CD4-positive, alpha-beta T cell (primary cell): ENCODE measurements at regions not wholly inside any gene's neighbourhood (a gene's known extent, or its start where the extent isn't known, plus 50 kb on each side); places are given as distances from the start of the nearest gene placed in this dataset.

Source experiments
- ATAC-seq: fragments of 200-7000 bp; cut with Tn5 transposase; one replicate; pipeline ENCODE4 v1.10.0; 2022; ENCODE audit warnings: mild to moderate bottlenecking; ENCODE audit not compliant: poor library complexity
- CTCF ChIA-PET: fragments of 350-600 bp; sonication (Branson Sonifier 250); formaldehyde crosslinking; loops from one replicate; lab custom pipeline; 2021; ENCODE audit warnings: antibody characterized with exemption, inconsistent platforms; lab: Charles Lee
- POLR2A ChIA-PET: fragments of 350-600 bp; sonication (Branson Sonifier 250); formaldehyde crosslinking; loops from one replicate; lab custom pipeline; 2021; ENCODE audit warnings: antibody characterized with exemption, inconsistent platforms; lab: Charles Lee
- DNase-seq, 14 experiments: peaks; one replicate each; pipeline ENCODE4 v3.0.0-alpha.2; 2013 to 2020; ENCODE audit warnings: mixed read lengths in 2 of 14
- H3K27ac ChIP-seq, 2 donors: one replicate each; pipeline versions ENCODE4 v1.5.1 to v1.7.0; 2013; ENCODE audit warnings: low read length in 2 of 2, low read depth in 1 of 2, mild to moderate bottlenecking in 1 of 2
- H3K27me3 ChIP-seq, 2 experiments: 1 replicate in 1 of 2; 2 replicates in 1 of 2; pipeline versions ENCODE4 v1.6.1 to v1.7.0; 2013; ENCODE audit warnings: low read length in 2 of 2, control low read depth in 1 of 2, mild to moderate bottlenecking in 1 of 2, moderate library complexity in 1 of 2; ENCODE audit not compliant: insufficient read depth in 2 of 2, control insufficient read depth in 1 of 2
- H3K36me3 ChIP-seq: one replicate; pipeline ENCODE4 v1.6.1; 2013; ENCODE audit warnings: low read length, control low read depth; ENCODE audit not compliant: insufficient read depth
- H3K4me1 ChIP-seq: one replicate; pipeline ENCODE4 v1.6.1; 2013; ENCODE audit warnings: low read length, control low read depth; ENCODE audit not compliant: insufficient read depth
- H3K4me3 ChIP-seq: one replicate; pipeline ENCODE4 v1.5.1; 2013; ENCODE audit warnings: mild to moderate bottlenecking, low read length, moderate library complexity
- H3K9me3 ChIP-seq, 2 experiments: 1 replicate in 1 of 2; 2 replicates in 1 of 2; pipeline versions ENCODE4 v1.6.1 to v1.7.0; 2013; ENCODE audit warnings: low read length in 2 of 2, mild to moderate bottlenecking in 2 of 2, control low read depth in 1 of 2, moderate library complexity in 1 of 2; ENCODE audit not compliant: control insufficient read depth in 1 of 2, insufficient read depth in 1 of 2
- H3K27ac Mint-ChIP-seq: one replicate; pipeline ENCODE4 v1.8.0; 2020; ENCODE audit warnings: mixed read lengths
- H3K27me3 Mint-ChIP-seq: one replicate; pipeline ENCODE4 v1.8.0; 2021; ENCODE audit warnings: mixed read lengths
- H3K36me3 Mint-ChIP-seq: one replicate; pipeline ENCODE4 v1.8.0; 2021; ENCODE audit warnings: low read depth, mixed read lengths
- H3K4me1 Mint-ChIP-seq: one replicate; pipeline ENCODE4 v1.8.0; 2021; ENCODE audit warnings: low read depth, mixed read lengths
- H3K4me3 Mint-ChIP-seq: one replicate; pipeline ENCODE4 v1.8.0; 2020; ENCODE audit warnings: mild to moderate bottlenecking, mixed read lengths
- H3K9me3 Mint-ChIP-seq: one replicate; pipeline ENCODE4 v1.8.0; 2020; ENCODE audit warnings: mixed read lengths
- intact Hi-C, 2 experiments: fragments of 100-400 bp; cut with DNase I in 1 of 2; cut with micrococcal nuclease in 1 of 2; formaldehyde crosslinking; loops; one replicate each; pipeline versions ENCODE4 v1.15.1 to v1.9.0; 2023 to 2025; cut with DNase I, micrococcal nuclease
- TF ChIP-seq, protein P1 (sequence below): fragments of 200-600 bp; IDR thresholded peaks from one replicate; pipeline ENCODE4 v1.8.0; 2022; ENCODE audit warnings: antibody characterized with exemption, mild to moderate bottlenecking

DNA sequence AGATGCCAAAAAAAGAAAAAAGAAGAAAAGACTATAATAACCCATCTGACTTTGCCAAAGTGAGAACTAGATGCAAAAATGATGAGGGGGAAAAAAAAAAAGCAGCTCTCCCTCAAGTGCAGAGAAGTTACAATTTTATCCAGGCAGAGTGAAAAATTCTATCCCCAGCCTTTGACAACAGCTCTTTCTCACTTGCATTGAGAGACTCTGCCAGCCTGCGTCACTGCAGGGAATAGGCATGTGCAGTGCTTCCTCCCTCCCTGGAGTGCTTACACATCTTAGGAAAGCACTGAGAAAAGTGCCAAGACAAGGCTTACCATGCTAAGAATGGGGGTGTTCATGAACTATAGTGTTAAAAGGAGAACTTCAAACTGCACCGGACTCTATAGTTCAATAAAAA lies 418.6 kb upstream of the TYRP1 start:
- no peak overlapping the region for H3K4me3 ChIP-seq
- no peak overlapping the region for H3K4me3 Mint-ChIP-seq
- H3K4me1 Mint-ChIP-seq, result no peaks in the 10 kb centered on the region
- intact Hi-C loops, result no loop called here
- CTCF ChIA-PET, result no interaction called here
- POLR2A ChIA-PET, result no interaction called here
- H3K27me3 Mint-ChIP-seq, result no peaks in the 10 kb centered on the region
- peaks cover 17% of the 10 kb centered on the region for H3K9me3 Mint-ChIP-seq
- no peaks in the 10 kb centered on the region for H3K36me3 Mint-ChIP-seq
- H3K4me1 ChIP-seq, result no peaks in the 10 kb centered on the region
- peaks cover 3 to 8% of the 10 kb centered on the region in 2 experiments for H3K9me3 ChIP-seq
- no peak for ATAC-seq
- H3K27me3 ChIP-seq, result no peaks in the 10 kb centered on the region
- H3K27ac ChIP-seq, result no peak overlapping the region
- DNase-seq, result no peak
- no peak overlapping the region for H3K27ac Mint-ChIP-seq
- TF ChIP-seq, protein P1, sequence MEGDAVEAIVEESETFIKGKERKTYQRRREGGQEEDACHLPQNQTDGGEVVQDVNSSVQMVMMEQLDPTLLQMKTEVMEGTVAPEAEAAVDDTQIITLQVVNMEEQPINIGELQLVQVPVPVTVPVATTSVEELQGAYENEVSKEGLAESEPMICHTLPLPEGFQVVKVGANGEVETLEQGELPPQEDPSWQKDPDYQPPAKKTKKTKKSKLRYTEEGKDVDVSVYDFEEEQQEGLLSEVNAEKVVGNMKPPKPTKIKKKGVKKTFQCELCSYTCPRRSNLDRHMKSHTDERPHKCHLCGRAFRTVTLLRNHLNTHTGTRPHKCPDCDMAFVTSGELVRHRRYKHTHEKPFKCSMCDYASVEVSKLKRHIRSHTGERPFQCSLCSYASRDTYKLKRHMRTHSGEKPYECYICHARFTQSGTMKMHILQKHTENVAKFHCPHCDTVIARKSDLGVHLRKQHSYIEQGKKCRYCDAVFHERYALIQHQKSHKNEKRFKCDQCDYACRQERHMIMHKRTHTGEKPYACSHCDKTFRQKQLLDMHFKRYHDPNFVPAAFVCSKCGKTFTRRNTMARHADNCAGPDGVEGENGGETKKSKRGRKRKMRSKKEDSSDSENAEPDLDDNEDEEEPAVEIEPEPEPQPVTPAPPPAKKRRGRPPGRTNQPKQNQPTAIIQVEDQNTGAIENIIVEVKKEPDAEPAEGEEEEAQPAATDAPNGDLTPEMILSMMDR, result no peak
- no peaks in the 10 kb centered on the region for H3K36me3 ChIP-seq

DNA sequence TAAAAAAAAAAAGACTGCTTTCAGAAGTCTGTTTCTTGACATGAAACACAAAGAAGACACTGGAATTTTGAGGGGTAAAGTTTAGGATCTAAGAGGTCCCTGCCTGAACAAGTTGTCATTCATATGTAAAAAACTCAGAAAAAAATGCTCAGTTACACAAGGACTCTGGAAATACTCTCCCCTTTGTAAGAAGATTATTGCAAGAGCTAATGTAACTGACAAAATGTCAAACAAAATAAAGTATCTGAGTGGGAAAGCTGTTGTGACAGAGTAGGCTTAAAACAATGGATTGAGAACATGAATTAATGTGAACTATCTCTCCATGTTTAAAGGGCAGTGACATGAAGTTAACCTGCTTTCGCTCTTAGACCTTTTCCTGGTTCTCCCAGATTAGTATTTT lies 416.7 kb upstream of the TYRP1 start:
- no peaks in the 10 kb centered on the region for H3K4me1 ChIP-seq
- ATAC-seq (no peak), DNase-seq (no peak)
- H3K27ac Mint-ChIP-seq, result no peak overlapping the region
- intact Hi-C loops, result no loop called here
- H3K27me3 ChIP-seq, result no peaks in the 10 kb centered on the region
- H3K27me3 Mint-ChIP-seq, result no peaks in the 10 kb centered on the region
- H3K4me3 Mint-ChIP-seq, result no peak overlapping the region
- peaks cover 16% of the 10 kb centered on the region for H3K9me3 Mint-ChIP-seq
- ChIA-PET CTCF (no interaction called here), POLR2A (no interaction called here)
- H3K9me3 ChIP-seq, result peaks cover 8% of the 10 kb centered on the region in 2 experiments
- no peaks in the 10 kb centered on the region for H3K36me3 Mint-ChIP-seq
- no peaks in the 10 kb centered on the region for H3K4me1 Mint-ChIP-seq
- H3K4me3 ChIP-seq, result no peak overlapping the region
- no peaks in the 10 kb centered on the region for H3K36me3 ChIP-seq
- no peak overlapping the region for H3K27ac ChIP-seq
- TF ChIP-seq, protein P1, result no peak

DNA sequence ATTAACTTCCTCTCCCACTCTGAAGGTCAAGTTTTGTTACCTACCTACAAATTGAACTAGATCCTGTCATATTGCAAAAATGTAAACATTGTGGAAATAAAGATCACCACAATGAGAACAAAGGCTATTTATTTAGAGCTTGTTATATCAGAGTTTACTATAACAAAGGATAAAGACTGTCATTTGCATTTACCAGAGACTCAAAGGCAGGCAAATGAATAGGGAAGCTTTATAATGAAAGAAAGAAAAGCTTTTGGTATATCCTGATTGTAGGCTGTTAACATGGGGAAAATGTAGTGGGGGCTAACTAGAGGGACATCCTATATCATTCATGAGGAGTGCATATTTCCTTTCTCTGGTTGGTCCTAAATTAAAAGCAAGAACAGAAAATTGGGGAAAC lies 403.5 kb upstream of the TYRP1 start:
- H3K4me1 ChIP-seq, result no peaks in the 10 kb centered on the region
- ChIA-PET POLR2A (no interaction called here), CTCF (no interaction called here)
- peaks cover 0 to 11% of the 10 kb centered on the region in 2 experiments for H3K9me3 ChIP-seq
- H3K36me3 Mint-ChIP-seq, result no peaks in the 10 kb centered on the region
- H3K4me3 ChIP-seq, result no peak overlapping the region
- no peaks in the 10 kb centered on the region for H3K36me3 ChIP-seq
- H3K9me3 Mint-ChIP-seq, result peaks cover 6% of the 10 kb centered on the region
- intact Hi-C loops, result no loop called here
- H3K27me3 Mint-ChIP-seq, result no peaks in the 10 kb centered on the region
- no peak overlapping the region for H3K27ac Mint-ChIP-seq
- TF ChIP-seq, protein P1, result no peak
- H3K4me3 Mint-ChIP-seq, result no peak overlapping the region
- no peaks in the 10 kb centered on the region for H3K4me1 Mint-ChIP-seq
- H3K27ac ChIP-seq, result no peak overlapping the region
- no peak for DNase-seq
- no peak for ATAC-seq
- no peaks in the 10 kb centered on the region for H3K27me3 ChIP-seq
